NCI-H2029 (cell line): ENCODE measurements at regions not wholly inside any gene's neighbourhood (a gene's known extent, or its start where the extent isn't known, plus 50 kb on each side); places are given as distances from the start of the nearest gene placed in this dataset.

Experiments used
- DNase-seq: peaks from one replicate; lab custom pipeline; 2025; lab: John Stamatoyannopoulos, UW

GRCh38 chr17:65444049-65444448 lies 117.4 kb downstream of the AXIN2 start:
- DNase-seq = no peak

GRCh38 chr17:65442691-65443090 lies 118.8 kb downstream of the AXIN2 start:
- DNase-seq = no peak

- DNase-seq = no peak
Observed at GRCh38 chr17:65442250-65442649, 119.2 kb downstream of the AXIN2 start.

- no peak for DNase-seq
Observed at GRCh38 chr17:65441053-65441605, 120.3 kb downstream of the AXIN2 start.

- no peak for DNase-seq
Observed at GRCh38 chr17:65438708-65439294, 122.6 kb downstream of the AXIN2 start.

GRCh38 chr17:65438173-65438572 lies 123.3 kb downstream of the AXIN2 start:
- no peak for DNase-seq

GRCh38 chr17:65436871-65437270 lies 124.6 kb downstream of the AXIN2 start:
- no peak for DNase-seq

- DNase-seq = no peak
Observed at GRCh38 chr17:65434878-65435277, 126.6 kb downstream of the AXIN2 start.

- DNase-seq = no peak
Observed at GRCh38 chr17:65434251-65434650, 127.2 kb downstream of the AXIN2 start.

- DNase-seq = no peak
Observed at GRCh38 chr17:65433592-65433991, 127.9 kb downstream of the AXIN2 start.

- no peak for DNase-seq
Observed at GRCh38 chr17:65433157-65433556, 128.3 kb downstream of the AXIN2 start.

- DNase-seq = no peak
Observed at GRCh38 chr17:65431116-65431515, 130.3 kb downstream of the AXIN2 start.

GRCh38 chr17:65430209-65430833 lies 131.1 kb downstream of the AXIN2 start:
- DNase-seq = no peak

GRCh38 chr17:65423346-65424140 lies 137.9 kb downstream of the AXIN2 start:
- DNase-seq = no peak

GRCh38 chr17:65418622-65419021 lies 142.8 kb downstream of the AXIN2 start:
- no peak for DNase-seq

- no peak for DNase-seq
Observed at GRCh38 chr17:65417406-65418221, 143.8 kb downstream of the AXIN2 start.

- no peak for DNase-seq
Observed at GRCh38 chr17:65415991-65416390, 145.5 kb downstream of the AXIN2 start.

GRCh38 chr17:65413390-65413789 lies 148.1 kb downstream of the AXIN2 start:
- no peak for DNase-seq

- no peak for DNase-seq
Observed at GRCh38 chr17:65409381-65409780, 152.1 kb downstream of the AXIN2 start.

- DNase-seq = no peak
Observed at GRCh38 chr17:65408050-65408449, 153.4 kb downstream of the AXIN2 start.

- DNase-seq = no peak
Observed at GRCh38 chr17:65407017-65407416, 154.4 kb downstream of the AXIN2 start.

- no peak for DNase-seq
Observed at GRCh38 chr17:65406552-65406951, 154.9 kb downstream of the AXIN2 start.
